ENCODE measurements at regions not wholly inside any gene's neighbourhood (a gene's known extent, or its start where the extent isn't known, plus 50 kb on each side); places are given as distances from the start of the nearest gene placed in this dataset.

DNA sequence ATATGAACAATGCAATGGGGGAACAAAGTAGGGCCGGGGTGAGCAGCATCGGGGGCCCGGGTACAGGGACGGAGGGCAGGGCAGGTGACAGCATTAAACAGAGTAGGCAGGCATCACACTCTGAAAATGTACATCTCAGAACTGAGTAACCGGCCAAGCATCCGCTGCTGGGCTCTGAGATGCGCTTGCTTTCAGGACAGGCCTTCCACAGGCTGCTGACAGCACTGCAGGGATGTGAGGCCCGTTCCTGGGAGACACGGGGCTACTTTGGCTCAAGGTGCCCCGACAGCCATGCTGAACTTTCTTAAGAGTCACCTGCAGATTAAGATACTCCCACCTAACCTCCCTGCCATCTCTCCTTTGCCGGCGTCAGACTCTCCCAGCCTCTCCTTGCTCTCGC lies 64.3 kb upstream of the FGFR2 start:
- no peak for DNase-seq (ENCODE audit: low read depth)
- TF ChIP-seq, protein P1, sequence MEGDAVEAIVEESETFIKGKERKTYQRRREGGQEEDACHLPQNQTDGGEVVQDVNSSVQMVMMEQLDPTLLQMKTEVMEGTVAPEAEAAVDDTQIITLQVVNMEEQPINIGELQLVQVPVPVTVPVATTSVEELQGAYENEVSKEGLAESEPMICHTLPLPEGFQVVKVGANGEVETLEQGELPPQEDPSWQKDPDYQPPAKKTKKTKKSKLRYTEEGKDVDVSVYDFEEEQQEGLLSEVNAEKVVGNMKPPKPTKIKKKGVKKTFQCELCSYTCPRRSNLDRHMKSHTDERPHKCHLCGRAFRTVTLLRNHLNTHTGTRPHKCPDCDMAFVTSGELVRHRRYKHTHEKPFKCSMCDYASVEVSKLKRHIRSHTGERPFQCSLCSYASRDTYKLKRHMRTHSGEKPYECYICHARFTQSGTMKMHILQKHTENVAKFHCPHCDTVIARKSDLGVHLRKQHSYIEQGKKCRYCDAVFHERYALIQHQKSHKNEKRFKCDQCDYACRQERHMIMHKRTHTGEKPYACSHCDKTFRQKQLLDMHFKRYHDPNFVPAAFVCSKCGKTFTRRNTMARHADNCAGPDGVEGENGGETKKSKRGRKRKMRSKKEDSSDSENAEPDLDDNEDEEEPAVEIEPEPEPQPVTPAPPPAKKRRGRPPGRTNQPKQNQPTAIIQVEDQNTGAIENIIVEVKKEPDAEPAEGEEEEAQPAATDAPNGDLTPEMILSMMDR (IDR thresholded peaks at IDR 0.05; ENCODE audit: insufficient read depth, low read depth, low read length, missing control alignments) = no peak
- H3K4me3 ChIP-seq (ENCODE audit: low read depth, low read length) = no peak overlapping the region

DNA sequence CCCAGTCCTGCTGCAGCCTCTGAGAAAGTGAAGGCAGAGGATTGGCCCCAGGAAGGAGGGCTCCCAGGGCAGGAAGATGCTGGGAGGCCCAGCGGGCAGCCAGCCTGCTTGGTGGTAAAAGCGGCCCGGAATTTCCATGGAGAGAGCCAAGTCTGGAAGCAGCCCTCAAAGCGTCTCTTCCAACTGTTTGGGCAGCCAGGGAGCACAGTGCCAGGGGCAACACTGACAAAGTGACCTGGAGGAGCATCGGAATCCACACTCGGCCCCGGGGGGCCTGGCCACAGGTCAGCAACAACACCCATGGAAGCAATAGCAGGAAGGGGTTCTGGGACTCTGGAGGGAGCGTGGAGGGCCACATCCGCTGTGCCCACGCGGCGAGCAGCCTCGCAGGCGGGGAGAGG lies 63.2 kb upstream of the FGFR2 start:
- no peak overlapping the region for H3K4me3 ChIP-seq (ENCODE audit: low read depth, low read length)
- DNase-seq (ENCODE audit: low read depth) = no peak
- TF ChIP-seq, protein P1 (IDR thresholded peaks at IDR 0.05; ENCODE audit: insufficient read depth, low read depth, low read length, missing control alignments) = no peak

DNA sequence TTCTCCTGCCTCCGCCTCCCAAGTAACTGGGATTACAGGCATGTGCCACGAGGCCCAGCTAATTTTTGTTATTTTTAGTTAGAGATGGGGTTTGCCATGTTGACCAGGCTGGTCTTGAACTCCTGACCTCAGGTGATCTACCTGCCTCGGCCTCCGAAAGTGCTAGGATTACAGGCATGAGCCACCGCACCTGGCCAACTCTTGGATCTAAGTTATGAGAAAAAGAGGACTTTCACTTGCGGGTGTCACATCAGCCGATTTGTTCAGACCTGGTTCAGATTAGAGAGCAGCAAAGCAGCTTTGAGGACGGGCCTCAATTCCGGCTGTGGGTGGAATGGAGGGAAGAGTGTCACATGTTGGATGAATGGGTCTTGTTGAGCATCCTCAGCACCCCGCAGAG lies 61.0 kb upstream of the FGFR2 start:
- TF ChIP-seq, protein P1 (IDR thresholded peaks at IDR 0.05; ENCODE audit: insufficient read depth, low read depth, low read length, missing control alignments) = no peak
- no peak for DNase-seq (ENCODE audit: low read depth)
- H3K4me3 ChIP-seq (ENCODE audit: low read depth, low read length) = no peak overlapping the region

DNA sequence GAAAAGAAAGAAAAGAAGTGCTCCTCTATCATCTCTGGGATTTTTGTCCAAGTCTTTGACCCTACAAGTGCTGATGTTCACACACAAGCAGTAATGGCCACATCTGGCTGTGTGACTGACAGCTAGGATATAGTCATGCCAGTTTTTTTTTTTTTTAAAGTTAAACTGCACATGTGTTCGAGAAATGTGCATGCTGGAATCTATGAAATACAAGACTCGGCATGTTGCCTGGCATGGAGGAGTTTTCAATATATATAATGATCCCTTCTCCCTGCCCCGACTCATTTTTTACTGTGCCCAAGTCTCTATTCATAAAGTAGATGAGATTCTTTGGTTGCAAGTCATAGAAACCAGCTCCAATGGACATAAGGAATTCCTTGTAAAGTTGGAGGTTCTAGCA lies 60.4 kb upstream of the FGFR2 start:
- DNase-seq (ENCODE audit: low read depth) = no peak
- TF ChIP-seq, protein P1 (IDR thresholded peaks at IDR 0.05; ENCODE audit: insufficient read depth, low read depth, low read length, missing control alignments) = no peak
- H3K4me3 ChIP-seq (ENCODE audit: low read depth, low read length) = no peak overlapping the region

DNA sequence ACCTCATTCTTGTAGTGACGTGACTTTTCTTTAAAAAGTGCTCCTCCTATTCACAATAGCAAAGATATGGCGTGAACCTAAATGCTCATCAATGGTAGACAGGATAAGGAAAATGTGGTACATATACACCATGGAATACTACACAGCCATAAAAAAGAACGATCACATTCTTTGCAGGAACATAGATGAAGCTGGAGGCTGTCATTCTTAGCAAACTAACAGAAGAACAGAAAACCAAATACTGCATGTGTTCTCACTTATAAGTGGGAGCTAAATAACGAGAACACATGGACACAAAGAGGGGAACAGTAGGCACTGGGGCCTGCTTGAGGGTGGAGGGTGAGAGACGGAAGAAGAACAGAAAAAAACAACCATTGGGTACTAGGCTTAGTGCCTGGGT lies 59.9 kb upstream of the FGFR2 start:
- DNase-seq (ENCODE audit: low read depth) = no peak
- H3K4me3 ChIP-seq (ENCODE audit: low read depth, low read length) = no peak overlapping the region
- TF ChIP-seq, protein P1 (IDR thresholded peaks at IDR 0.05; ENCODE audit: insufficient read depth, low read depth, low read length, missing control alignments) = no peak

DNA sequence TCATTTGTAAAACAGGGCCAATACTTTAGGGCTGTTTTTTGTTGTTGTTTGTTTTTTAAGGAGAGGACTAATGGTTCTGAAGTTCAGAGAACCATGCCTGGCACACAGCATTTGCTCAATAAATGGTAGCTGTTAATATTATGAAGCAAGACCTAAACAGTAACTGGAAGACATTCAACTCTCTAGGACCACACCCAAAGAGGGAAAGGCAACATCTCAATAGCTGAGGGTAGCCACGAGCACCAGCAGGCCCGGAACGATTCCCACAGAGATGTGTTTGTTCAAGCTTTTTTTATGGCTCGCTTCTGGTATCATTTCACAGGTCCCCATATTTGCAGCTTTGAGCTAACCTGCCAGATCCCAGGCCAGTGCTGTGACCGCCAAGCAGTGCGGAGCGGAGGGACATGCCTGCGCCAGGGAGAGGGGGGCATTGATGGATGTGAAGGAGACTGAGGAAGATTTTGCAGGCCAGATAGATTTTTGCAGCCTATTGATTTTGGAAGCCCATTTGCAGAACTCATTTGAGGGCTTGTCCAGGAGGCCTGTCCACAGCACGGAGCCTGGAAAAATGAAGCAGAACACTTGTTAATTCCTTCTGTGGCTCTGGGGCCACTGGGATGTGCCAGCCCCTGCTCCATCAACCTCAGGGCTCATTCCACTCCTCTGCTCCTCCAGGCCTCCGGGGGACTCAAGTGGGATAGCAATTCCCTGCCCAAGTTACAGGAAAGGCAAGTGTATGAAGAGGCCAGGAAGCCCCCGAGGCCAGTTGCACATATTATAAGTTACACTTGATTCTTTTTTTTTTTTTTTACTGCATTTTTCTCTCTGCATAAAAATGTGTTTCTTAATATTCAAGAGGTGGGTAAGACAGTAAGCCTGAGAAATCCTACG lies 57.3 kb upstream of the FGFR2 start:
- H3K4me3 ChIP-seq (ENCODE audit: low read depth, low read length) = no peak overlapping the region
- no peak for DNase-seq (ENCODE audit: low read depth)
- TF ChIP-seq, protein P1 (IDR thresholded peaks at IDR 0.05; ENCODE audit: insufficient read depth, low read depth, low read length, missing control alignments) = no peak

All from GM12865 (cell line).